Forelimb muscle (tissue), 1 donor: ENCODE measurements at regions not wholly inside any gene's neighbourhood (a gene's known extent, or its start where the extent isn't known, plus 50 kb on each side); places are given as distances from the start of the nearest gene placed in this dataset.

Experiments
- DNase-seq: peaks from one replicate; pipeline ENCODE4 v3.0.0-alpha.2; 2013; ENCODE audit warnings: low read depth

GRCh38 chr22:47225931-47226633, 463.6 kb downstream of the TBC1D22A start:
- no peak for DNase-seq

- DNase-seq: no peak
Observed at GRCh38 chr22:47225080-47225930, 462.9 kb downstream of the TBC1D22A start.
